ENCODE measurements at regions not wholly inside any gene's neighbourhood (a gene's known extent, or its start where the extent isn't known, plus 50 kb on each side); places are given as distances from the start of the nearest gene placed in this dataset.
"Not testable (repeated sequence)": the region's sequence is repeated elsewhere in the genome, so short reads cannot be mapped to it uniquely, and the experiment has no call there.

GRCh38 chr20:53778736-53779135 lies 185.1 kb upstream of the ZNF217 start:
- H3K36me3 Mint-ChIP-seq: no peaks in the 10 kb centered on the region
- no peaks in the 10 kb centered on the region for H3K27me3 Mint-ChIP-seq
- no peak overlapping the region for H3K27ac Mint-ChIP-seq
- H3K4me3 Mint-ChIP-seq: no peak overlapping the region
- DNase-seq: no peak
- peaks cover 11% of the 10 kb centered on the region for H3K4me1 Mint-ChIP-seq
- no peaks in the 10 kb centered on the region for H3K9me3 Mint-ChIP-seq

GRCh38 chr20:53778041-53778516 lies 184.4 kb upstream of the ZNF217 start:
- H3K4me1 Mint-ChIP-seq: peaks cover 13% of the 10 kb centered on the region
- H3K9me3 Mint-ChIP-seq: no peaks in the 10 kb centered on the region
- H3K4me3 Mint-ChIP-seq: no peak overlapping the region
- H3K36me3 Mint-ChIP-seq: no peaks in the 10 kb centered on the region
- DNase-seq: no peak
- H3K27me3 Mint-ChIP-seq: no peaks in the 10 kb centered on the region
- no peak overlapping the region for H3K27ac Mint-ChIP-seq

- not testable (repeated sequence) for H3K27me3 Mint-ChIP-seq, DNase-seq, H3K4me3 Mint-ChIP-seq, H3K9me3 Mint-ChIP-seq, H3K27ac Mint-ChIP-seq, H3K36me3 Mint-ChIP-seq
- H3K4me1 Mint-ChIP-seq: peaks cover 13% of the 10 kb centered on the region
These were observed 183.8 kb upstream of the ZNF217 start for GRCh38 chr20:53777402-53777801.

GRCh38 chr20:53776858-53777257 lies 183.2 kb upstream of the ZNF217 start:
- no peaks in the 10 kb centered on the region for H3K27me3 Mint-ChIP-seq
- no peak for DNase-seq
- no peaks in the 10 kb centered on the region for H3K9me3 Mint-ChIP-seq
- H3K4me1 Mint-ChIP-seq: peaks cover 13% of the 10 kb centered on the region
- no peak overlapping the region for H3K4me3 Mint-ChIP-seq
- H3K27ac Mint-ChIP-seq: no peak overlapping the region
- no peaks in the 10 kb centered on the region for H3K36me3 Mint-ChIP-seq

- H3K9me3 Mint-ChIP-seq: no peaks in the 10 kb centered on the region
- H3K27me3 Mint-ChIP-seq: no peaks in the 10 kb centered on the region
- no peak for DNase-seq
- peaks cover 13% of the 10 kb centered on the region for H3K4me1 Mint-ChIP-seq
- H3K4me3 Mint-ChIP-seq: no peak overlapping the region
- no peaks in the 10 kb centered on the region for H3K36me3 Mint-ChIP-seq
- H3K27ac Mint-ChIP-seq: no peak overlapping the region
These were observed 181.0 kb upstream of the ZNF217 start for GRCh38 chr20:53774461-53775203.

GRCh38 chr20:53773792-53774401 lies 180.3 kb upstream of the ZNF217 start:
- H3K36me3 Mint-ChIP-seq: no peaks in the 10 kb centered on the region
- no peak overlapping the region for H3K27ac Mint-ChIP-seq

DNA sequence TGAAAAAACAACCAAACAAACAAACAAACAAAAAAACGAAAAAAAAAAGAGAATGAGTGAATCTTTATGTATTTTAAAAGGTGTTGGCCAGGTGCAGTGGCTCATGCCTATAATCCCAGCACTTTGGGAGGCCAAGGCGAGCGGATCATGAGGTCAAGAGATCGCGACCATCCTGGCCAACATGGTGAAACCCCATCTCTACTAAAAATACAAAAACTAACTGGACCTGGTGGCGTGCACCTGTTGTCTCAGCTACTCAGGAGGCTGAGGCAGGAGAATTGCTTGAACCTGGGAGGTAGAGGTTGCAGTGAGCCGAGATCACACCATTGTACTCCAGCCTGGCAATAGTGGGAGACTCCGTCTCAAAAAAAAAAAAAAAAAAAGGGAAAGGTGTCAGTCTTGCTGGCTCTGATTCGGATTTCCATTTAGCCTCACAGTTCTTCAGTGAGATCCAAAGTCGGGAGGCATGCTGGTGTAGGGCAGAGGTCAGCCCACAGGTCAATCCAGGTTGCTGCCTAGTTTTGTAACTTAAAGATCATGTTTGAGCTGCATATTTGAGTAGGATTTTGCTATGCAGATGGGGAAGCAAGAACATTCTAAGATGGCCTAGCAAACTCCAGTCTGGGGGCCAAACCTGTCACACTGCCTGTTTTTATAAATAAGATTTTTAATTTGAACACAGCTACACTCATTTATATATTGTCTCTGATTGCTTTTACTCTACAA lies 179.6 kb upstream of the ZNF217 start:
- H3K9me3 Mint-ChIP-seq, H3K4me3 Mint-ChIP-seq, H3K27ac Mint-ChIP-seq, H3K27me3 Mint-ChIP-seq, DNase-seq, H3K36me3 Mint-ChIP-seq: not testable (repeated sequence)
- peaks cover 16% of the 10 kb centered on the region for H3K4me1 Mint-ChIP-seq

More at GRCh38 chr20:53773792-53774401, 180.3 kb upstream of the ZNF217 start:
- Mint-ChIP-seq H3K4me3 (no peak overlapping the region), H3K9me3 (no peaks in the 10 kb centered on the region), H3K27me3 (no peaks in the 10 kb centered on the region), H3K4me1 (peaks cover 13% of the 10 kb centered on the region)
- DNase-seq: no peak

GRCh38 chr20:53769041-53769440 lies 175.4 kb upstream of the ZNF217 start:
- no peaks in the 10 kb centered on the region for H3K9me3 Mint-ChIP-seq
- H3K27ac Mint-ChIP-seq: no peak overlapping the region
- H3K4me1 Mint-ChIP-seq: peaks cover 12% of the 10 kb centered on the region
- no peaks in the 10 kb centered on the region for H3K27me3 Mint-ChIP-seq
- no peaks in the 10 kb centered on the region for H3K36me3 Mint-ChIP-seq
- no peak for DNase-seq
- H3K4me3 Mint-ChIP-seq: no peak overlapping the region

- Mint-ChIP-seq H3K36me3 (no peaks in the 10 kb centered on the region), H3K27me3 (no peaks in the 10 kb centered on the region), H3K4me3 (no peak overlapping the region), H3K27ac (no peak overlapping the region), H3K9me3 (no peaks in the 10 kb centered on the region), H3K4me1 (peaks cover 9% of the 10 kb centered on the region)
- DNase-seq: no peak
These were observed 174.7 kb upstream of the ZNF217 start for GRCh38 chr20:53768329-53768728.

DNA sequence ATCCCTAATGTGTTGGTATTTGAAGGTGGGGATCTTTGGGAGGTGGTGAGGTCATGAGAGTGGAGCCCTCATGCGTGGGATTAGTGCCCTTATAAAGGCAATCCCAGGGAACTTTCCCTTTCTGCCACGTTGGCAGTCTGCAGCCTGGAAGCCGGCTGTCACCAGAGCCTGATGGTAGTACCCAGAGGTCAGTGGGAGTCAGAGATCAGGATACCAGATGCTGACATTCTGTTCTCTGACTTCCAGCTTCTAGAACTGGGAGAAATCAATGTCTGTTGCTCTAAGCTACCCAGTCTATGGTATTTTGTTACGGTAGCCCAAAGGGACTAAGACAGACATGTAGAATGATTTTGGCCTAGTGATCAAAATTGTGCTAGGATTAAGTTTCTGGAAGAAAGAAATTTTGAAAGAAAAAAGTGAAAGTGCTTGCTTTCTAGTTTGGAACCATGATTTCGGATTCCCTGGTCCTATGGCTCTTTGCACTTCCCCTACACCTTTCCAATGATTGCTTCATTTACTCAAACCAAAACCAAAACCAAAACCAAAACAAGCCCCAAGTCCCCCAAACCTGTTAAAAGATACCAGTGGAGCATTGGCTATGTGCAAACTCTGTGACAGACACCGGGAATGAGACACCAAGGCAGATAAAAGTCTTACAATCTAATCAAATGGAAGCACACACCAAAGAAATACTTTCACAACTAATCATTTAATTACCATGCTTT lies 173.7 kb upstream of the ZNF217 start:
- Mint-ChIP-seq H3K27ac (no peak overlapping the region), H3K36me3 (no peaks in the 10 kb centered on the region), H3K4me1 (peaks cover 9% of the 10 kb centered on the region), H3K4me3 (no peak overlapping the region), H3K27me3 (no peaks in the 10 kb centered on the region), H3K9me3 (no peaks in the 10 kb centered on the region)
- DNase-seq: no peak

- H3K4me3 Mint-ChIP-seq: no peak overlapping the region
- no peak for DNase-seq
- H3K27me3 Mint-ChIP-seq: no peaks in the 10 kb centered on the region
- H3K36me3 Mint-ChIP-seq: no peaks in the 10 kb centered on the region
- peaks cover 9% of the 10 kb centered on the region for H3K4me1 Mint-ChIP-seq
- H3K9me3 Mint-ChIP-seq: no peaks in the 10 kb centered on the region
- H3K27ac Mint-ChIP-seq: no peak overlapping the region
These were observed 170.8 kb upstream of the ZNF217 start for GRCh38 chr20:53764415-53764800.

DNA sequence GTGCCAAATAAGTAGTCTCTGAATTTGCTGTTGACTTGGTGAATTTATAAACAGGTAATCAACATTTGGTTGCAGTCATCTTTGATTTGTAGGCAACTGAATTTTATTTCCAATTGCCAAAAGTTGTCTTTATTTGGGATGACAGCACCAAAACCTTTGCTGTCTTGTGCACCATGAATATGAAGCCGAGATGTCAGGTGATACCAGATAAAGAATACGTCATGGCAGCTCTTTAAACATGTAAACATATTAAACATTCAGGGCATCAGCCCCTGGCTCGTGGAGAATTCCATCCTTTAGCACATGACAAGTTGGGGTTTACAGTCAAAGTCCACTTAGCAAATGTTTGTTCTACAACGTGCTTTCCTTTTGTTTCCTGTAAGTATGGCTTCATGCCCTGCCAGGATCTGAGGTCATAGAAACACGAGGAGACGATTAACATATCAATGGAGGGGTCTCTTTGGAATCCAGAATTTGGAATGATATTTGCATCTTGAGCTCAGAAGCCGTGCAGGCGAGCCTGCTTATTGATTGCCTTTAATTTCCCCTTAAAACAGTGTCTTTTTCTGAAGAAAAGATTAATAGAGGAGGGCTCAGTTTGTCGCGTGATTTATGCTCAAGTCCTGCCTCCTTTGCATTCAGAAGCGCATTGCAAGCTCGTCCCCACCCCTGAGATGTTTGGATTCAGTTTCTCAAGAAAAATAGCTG lies 170.2 kb upstream of the ZNF217 start:
- Mint-ChIP-seq H3K36me3 (no peaks in the 10 kb centered on the region), H3K9me3 (no peaks in the 10 kb centered on the region), H3K27ac (no peak overlapping the region), H3K27me3 (no peaks in the 10 kb centered on the region), H3K4me3 (no peak overlapping the region), H3K4me1 (peaks cover 9% of the 10 kb centered on the region)
- DNase-seq: no peak

DNA sequence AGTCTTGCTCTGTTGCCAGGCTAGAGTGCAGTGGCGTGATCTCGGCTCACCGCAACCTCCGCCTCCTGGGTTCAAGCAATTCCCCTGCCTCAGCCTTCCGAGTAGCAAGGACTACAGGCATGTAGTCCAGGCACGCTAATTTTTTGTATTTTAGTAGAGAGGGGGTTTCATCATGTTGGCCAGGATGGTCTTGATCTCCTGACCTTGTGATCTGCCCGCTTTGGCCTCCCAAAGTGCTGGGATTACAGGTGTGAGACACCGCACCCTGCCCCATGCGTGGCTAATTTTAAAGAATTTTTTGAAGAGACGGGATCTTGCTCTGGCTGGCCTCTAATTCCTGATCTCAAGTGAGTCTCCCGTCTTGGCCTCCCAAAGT lies 168.8 kb upstream of the ZNF217 start:
- not testable (repeated sequence) for H3K9me3 Mint-ChIP-seq, H3K4me1 Mint-ChIP-seq, H3K27me3 Mint-ChIP-seq, H3K36me3 Mint-ChIP-seq, H3K4me3 Mint-ChIP-seq, H3K27ac Mint-ChIP-seq, DNase-seq

DNA sequence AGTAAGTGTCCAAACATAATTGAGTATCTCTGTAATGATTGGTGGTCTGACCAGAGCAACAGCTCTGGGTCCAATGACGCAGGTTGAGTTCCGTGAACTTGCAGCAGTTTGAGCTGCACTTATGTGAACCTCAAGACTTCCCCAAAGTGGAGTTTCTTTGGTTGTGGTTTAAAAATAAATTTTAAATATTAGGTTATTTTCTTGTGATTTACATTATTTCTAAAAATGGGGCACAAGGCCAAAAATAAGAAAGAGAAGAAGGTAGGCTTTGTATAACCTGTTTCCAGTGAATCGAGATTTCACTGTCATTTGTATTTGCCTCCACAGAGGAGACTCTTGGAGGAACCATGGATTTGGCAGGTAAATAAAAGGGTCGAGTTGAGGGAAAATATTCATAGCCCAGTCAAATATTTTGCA lies 166.4 kb upstream of the ZNF217 start:
- Mint-ChIP-seq H3K27me3 (no peaks in the 10 kb centered on the region), H3K36me3 (no peaks in the 10 kb centered on the region), H3K4me1 (peaks cover 12% of the 10 kb centered on the region), H3K27ac (no peak overlapping the region), H3K9me3 (no peaks in the 10 kb centered on the region), H3K4me3 (no peak overlapping the region)
- no peak for DNase-seq
